DND-41 (cell line): ENCODE measurements at regions not wholly inside any gene's neighbourhood (a gene's known extent, or its start where the extent isn't known, plus 50 kb on each side); places are given as distances from the start of the nearest gene placed in this dataset.

ENCODE experiments used
- EZH2 ChIP-seq: IDR thresholded peaks from 3 replicates; pipeline ENCODE4 v1.6.1; 2012; ENCODE audit warnings: borderline replicate concordance, low read depth, mild to moderate bottlenecking, moderate library complexity, low read length, inconsistent platforms; ENCODE audit not compliant: severe bottlenecking
- TF ChIP-seq, protein P1 (sequence below): IDR thresholded peaks from 2 replicates; pipeline ENCODE4 v1.5.1; 2012; ENCODE audit warnings: borderline replicate concordance, low read length, moderate library complexity, mild to moderate bottlenecking; ENCODE audit not compliant: poor library complexity, severe bottlenecking; ENCODE audit errors: extremely low read depth

GRCh38 chr5:168142402-168142801 lies 149.0 kb upstream of the WWC1 start:
- TF ChIP-seq, protein P1, sequence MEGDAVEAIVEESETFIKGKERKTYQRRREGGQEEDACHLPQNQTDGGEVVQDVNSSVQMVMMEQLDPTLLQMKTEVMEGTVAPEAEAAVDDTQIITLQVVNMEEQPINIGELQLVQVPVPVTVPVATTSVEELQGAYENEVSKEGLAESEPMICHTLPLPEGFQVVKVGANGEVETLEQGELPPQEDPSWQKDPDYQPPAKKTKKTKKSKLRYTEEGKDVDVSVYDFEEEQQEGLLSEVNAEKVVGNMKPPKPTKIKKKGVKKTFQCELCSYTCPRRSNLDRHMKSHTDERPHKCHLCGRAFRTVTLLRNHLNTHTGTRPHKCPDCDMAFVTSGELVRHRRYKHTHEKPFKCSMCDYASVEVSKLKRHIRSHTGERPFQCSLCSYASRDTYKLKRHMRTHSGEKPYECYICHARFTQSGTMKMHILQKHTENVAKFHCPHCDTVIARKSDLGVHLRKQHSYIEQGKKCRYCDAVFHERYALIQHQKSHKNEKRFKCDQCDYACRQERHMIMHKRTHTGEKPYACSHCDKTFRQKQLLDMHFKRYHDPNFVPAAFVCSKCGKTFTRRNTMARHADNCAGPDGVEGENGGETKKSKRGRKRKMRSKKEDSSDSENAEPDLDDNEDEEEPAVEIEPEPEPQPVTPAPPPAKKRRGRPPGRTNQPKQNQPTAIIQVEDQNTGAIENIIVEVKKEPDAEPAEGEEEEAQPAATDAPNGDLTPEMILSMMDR: no peak
- TF ChIP-seq EZH2: no peak
